NB4 (cell line): ENCODE measurements at regions not wholly inside any gene's neighbourhood (a gene's known extent, or its start where the extent isn't known, plus 50 kb on each side); places are given as distances from the start of the nearest gene placed in this dataset.
"Not testable (repeated sequence)": the region's sequence is repeated elsewhere in the genome, so short reads cannot be mapped to it uniquely, and the experiment has no call there.

Experiments
- DNase-seq: peaks from one replicate; pipeline ENCODE4 v3.0.0; 2010; ENCODE audit warnings: low read depth
- H3K4me3 ChIP-seq: one replicate; pipeline ENCODE4 v1.5.1; 2011; ENCODE audit warnings: mild to moderate bottlenecking, low read depth, low read length, moderate library complexity
- MYC ChIP-seq: IDR thresholded peaks from 2 replicates; pipeline ENCODE4 v1.6.1; 2011; ENCODE audit warnings: low read depth, low read length
- POLR2A ChIP-seq: IDR thresholded peaks from 2 replicates; pipeline ENCODE4 v1.6.1; 2011; ENCODE audit warnings: mild to moderate bottlenecking; ENCODE audit not compliant: insufficient read length; ENCODE audit errors: extremely low read depth
- TF ChIP-seq, protein P1 (sequence below): IDR thresholded peaks from one replicate; pipeline ENCODE4 v1.5.1; 2012; ENCODE audit warnings: low read depth, low read length
- TF ChIP-seq, protein P2 (sequence below): IDR thresholded peaks from 2 replicates; pipeline ENCODE4 v1.6.1; 2011; ENCODE audit warnings: low read depth, low read length

DNA sequence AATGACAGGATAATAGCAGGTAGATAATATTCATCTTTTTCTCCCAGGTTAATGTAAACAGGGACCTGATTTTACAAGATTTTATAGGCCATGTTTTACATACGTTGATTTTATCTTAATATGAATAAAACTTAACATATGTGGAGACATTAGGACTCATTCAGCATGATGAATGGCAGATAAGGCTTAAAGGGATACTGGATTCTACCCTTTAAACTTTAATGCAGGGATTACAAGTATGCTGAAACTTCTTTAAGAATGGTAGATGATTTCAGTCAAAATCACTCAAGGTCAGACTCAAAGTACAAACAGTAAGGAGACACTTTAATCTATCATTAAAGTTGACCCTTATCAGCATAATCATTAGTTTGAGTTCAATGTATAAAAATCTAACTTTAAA is 274.5 kb upstream of the IZUMO3 start:
- H3K4me3 ChIP-seq: no peak overlapping the region
- TF ChIP-seq, protein P1, sequence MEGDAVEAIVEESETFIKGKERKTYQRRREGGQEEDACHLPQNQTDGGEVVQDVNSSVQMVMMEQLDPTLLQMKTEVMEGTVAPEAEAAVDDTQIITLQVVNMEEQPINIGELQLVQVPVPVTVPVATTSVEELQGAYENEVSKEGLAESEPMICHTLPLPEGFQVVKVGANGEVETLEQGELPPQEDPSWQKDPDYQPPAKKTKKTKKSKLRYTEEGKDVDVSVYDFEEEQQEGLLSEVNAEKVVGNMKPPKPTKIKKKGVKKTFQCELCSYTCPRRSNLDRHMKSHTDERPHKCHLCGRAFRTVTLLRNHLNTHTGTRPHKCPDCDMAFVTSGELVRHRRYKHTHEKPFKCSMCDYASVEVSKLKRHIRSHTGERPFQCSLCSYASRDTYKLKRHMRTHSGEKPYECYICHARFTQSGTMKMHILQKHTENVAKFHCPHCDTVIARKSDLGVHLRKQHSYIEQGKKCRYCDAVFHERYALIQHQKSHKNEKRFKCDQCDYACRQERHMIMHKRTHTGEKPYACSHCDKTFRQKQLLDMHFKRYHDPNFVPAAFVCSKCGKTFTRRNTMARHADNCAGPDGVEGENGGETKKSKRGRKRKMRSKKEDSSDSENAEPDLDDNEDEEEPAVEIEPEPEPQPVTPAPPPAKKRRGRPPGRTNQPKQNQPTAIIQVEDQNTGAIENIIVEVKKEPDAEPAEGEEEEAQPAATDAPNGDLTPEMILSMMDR: no peak
- TF ChIP-seq, protein P2, sequence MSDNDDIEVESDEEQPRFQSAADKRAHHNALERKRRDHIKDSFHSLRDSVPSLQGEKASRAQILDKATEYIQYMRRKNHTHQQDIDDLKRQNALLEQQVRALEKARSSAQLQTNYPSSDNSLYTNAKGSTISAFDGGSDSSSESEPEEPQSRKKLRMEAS: no peak
- no peak for TF ChIP-seq MYC
- no peak for TF ChIP-seq POLR2A
- no peak for DNase-seq

DNA sequence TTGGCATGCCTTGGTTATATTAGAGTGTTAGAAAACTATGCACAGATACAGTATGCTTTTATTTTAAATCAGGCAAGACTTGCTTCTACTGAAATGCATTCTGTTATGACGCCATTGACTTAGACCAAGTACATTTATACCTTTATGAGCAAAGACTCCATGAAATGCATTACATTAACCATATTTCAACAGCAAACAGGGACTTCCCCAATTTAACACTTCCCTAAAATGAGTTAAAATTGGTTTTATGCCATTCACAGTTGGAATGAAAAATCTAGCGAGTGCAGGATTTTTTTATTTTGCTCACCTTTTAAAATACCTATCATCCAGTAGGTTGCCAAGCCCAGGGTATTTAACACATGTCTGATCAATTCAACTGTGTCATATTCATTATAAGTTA is 272.1 kb upstream of the IZUMO3 start:
- no peak for DNase-seq
- no peak for TF ChIP-seq MYC
- TF ChIP-seq, protein P1: no peak
- no peak for TF ChIP-seq POLR2A
- TF ChIP-seq, protein P2: no peak
- H3K4me3 ChIP-seq: no peak overlapping the region

DNA sequence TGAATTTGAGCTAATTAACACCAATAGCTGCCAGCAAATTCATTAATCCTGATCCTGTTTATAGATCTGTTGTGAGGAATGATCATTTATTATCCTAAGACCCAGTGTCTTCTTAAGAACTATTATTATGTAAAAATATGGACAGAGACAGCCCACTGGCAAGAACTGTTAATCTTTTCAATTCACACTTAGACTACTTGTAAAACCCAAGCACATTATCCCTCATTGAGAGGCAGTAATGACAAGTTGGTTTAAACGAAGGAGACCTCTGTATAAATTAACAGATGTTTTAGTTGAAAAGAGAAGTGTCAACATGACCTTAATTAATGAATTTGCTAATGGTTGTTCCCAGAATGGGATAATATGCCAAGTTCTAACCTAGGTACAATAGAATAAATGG is 270.3 kb upstream of the IZUMO3 start:
- no peak overlapping the region for H3K4me3 ChIP-seq
- TF ChIP-seq MYC (no peak), POLR2A (no peak)
- TF ChIP-seq, protein P2: no peak
- TF ChIP-seq, protein P1: no peak
- no peak for DNase-seq

DNA sequence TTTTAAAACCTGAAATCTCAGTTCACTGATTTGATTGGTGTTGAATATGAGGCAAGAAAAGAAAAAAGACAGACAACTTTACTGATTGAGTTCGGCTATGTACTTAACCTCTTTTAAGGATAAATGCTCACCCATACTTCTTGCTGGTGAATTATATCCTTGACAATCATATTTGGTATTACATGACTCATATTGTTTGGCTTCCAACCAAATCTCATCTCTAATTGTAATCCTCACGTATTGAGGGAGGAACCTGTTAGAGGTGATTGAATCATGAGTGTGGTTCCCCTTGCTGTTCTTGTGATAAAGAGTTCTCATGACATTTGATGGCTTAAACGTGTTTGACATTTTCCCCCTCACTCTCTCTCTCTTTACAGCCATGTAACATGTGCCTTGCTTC is 255.6 kb upstream of the IZUMO3 start:
- TF ChIP-seq, protein P2: no peak
- TF ChIP-seq MYC (no peak), POLR2A (no peak)
- TF ChIP-seq, protein P1: no peak
- H3K4me3 ChIP-seq: no peak overlapping the region
- DNase-seq: no peak

DNA sequence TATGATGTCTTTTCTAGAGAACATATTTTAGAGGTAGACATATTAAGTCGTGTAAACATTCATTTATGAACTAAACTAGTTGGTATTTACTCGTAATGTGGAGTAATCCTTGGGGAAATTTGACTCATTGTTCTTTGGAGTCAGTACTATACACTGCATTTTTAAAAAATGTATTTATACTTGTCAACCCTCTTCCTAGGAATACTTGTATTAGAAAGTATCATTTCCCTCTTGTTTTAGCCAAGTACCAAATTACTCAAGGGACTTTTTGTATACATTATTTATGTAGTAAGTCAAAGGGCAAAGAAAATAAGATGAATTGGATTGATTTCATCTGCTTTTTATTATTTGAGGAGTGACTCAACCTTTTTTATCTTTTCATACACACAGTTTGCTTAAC is 248.1 kb upstream of the IZUMO3 start:
- no peak for DNase-seq
- TF ChIP-seq MYC (no peak), POLR2A (no peak)
- TF ChIP-seq, protein P2: no peak
- TF ChIP-seq, protein P1: no peak
- no peak overlapping the region for H3K4me3 ChIP-seq

DNA sequence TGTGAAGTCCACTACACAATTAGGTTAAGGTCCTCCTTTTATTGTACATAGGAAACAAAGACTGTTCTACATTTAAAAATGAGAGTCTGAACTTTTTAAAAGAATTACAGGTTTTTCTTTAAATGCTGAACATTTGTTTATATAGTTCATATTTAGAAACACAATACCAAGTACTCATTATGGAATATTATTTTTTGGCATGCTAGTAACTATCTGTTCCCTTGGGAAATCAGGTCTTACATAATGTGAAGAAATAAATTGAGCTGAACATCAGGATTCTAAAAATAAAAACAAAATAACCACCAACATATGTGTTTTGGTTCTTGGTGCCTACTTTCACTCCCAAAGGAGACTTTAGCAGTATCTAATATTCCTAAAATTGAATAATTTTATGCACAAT is 230.5 kb upstream of the IZUMO3 start:
- no peak for DNase-seq
- TF ChIP-seq POLR2A (no peak), MYC (no peak)
- TF ChIP-seq, protein P1: no peak
- TF ChIP-seq, protein P2: no peak
- no peak overlapping the region for H3K4me3 ChIP-seq

DNA sequence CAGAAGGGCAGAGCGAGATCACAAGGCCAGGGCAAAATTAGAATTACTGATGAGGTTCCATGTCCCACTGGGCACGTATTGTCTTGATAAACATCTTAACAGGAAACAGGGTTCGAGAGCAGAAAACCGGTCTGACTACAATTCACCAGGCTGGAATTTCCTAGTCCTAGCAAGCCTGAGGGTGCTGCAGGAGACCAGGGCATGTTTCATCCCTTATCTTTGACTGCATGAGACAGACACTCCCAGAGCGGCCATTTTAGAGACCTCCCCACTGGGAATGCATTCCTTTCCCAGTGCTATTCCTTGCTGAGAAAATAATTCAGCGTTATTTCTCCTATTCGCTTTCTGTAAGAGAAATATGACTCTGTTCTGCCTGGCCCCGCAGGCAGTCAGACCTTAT is 228.5 kb upstream of the IZUMO3 start:
- H3K4me3 ChIP-seq, DNase-seq: not testable (repeated sequence)
